Spinal cord (tissue), 9 donors: ENCODE measurements at regions not wholly inside any gene's neighbourhood (a gene's known extent, or its start where the extent isn't known, plus 50 kb on each side); places are given as distances from the start of the nearest gene placed in this dataset.

Experiments
- DNase-seq, 6 donors: peaks; one replicate each; pipeline versions ENCODE4 v3.0.0 to v3.0.0-alpha.2; 2013 to 2015; ENCODE audit warnings: low spot score in 6 of 6, low read depth in 4 of 6
- H3K27ac ChIP-seq: one replicate; pipeline ENCODE4 v1.5.1; 2013; ENCODE audit warnings: low read depth, low read length, control low read depth
- H3K27me3 ChIP-seq: one replicate; pipeline ENCODE4 v1.6.1; 2013; ENCODE audit warnings: low read length; ENCODE audit not compliant: control insufficient read depth, insufficient read depth
- H3K36me3 ChIP-seq: one replicate; pipeline ENCODE4 v1.6.1; 2013; ENCODE audit warnings: low read length; ENCODE audit not compliant: control insufficient read depth, insufficient read depth
- H3K4me1 ChIP-seq: one replicate; pipeline ENCODE4 v1.6.1; 2013; ENCODE audit warnings: low read length; ENCODE audit not compliant: control insufficient read depth, insufficient read depth
- H3K4me3 ChIP-seq: one replicate; pipeline ENCODE4 v1.5.1; 2013; ENCODE audit warnings: low read depth, low read length, control low read depth
- H3K9me3 ChIP-seq: one replicate; pipeline ENCODE4 v1.6.1; 2013; ENCODE audit warnings: low read length; ENCODE audit not compliant: control insufficient read depth, insufficient read depth
- WGBS: methylation state at CpG from one replicate; pipeline ENCODE4 v1.1.5; 2013; ENCODE audit warnings: missing lambda C conversion rate; ENCODE audit not compliant: insufficient coverage; 5-methylcytosine and 5-hydroxymethylcytosine counted together
- donor health status: healthy.

DNA sequence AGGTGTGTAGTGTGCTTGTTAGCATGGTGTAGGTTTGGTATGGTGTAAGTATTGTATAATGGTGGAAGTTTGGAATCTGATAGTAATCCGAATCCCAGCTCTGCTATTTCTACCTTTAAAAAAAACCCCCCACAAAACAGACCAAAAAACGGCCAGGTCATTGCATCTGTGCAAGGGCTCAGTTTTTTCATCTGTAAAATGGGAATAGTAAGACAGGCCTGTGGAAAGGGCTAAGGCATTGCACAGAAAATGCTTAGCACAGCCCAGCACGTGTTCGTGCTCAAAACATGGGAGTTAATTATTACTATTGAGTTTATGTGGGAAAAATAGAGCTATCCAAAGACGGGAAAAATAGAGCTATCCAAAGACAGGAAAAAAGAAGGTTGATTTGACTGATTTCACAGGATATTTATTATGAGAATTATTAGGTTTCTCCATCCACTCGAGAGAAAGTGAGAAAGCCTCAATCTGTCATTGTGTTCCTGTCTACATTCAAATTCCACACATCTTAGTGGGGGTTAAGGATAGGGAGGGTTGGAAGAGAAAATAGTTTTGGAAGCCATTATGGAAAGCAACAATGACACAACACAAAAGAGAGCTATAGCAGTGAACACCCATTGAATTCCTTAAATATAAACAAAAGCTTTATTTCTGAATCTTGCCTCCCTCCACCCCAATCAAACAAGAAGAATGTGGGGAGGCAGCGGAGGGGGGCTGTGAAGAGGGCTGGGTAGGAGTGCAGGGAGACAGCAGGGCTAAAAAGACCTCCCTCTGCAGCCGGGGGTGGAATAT is 126.8 kb upstream of the MAX start:
- 51% methylated on average over 4 of the region's 8 CpGs for WGBS
- Histone ChIP-seq H3K9me3 (no peaks in the 10 kb centered on the region), H3K27ac (peak overlapping the region; percentile 90), H3K4me1 (peaks cover 19% of the 10 kb centered on the region), H3K4me3 (peak overlapping the region; percentile 2), H3K36me3 (no peaks in the 10 kb centered on the region), H3K27me3 (no peaks in the 10 kb centered on the region)
- no peak for DNase-seq

DNA sequence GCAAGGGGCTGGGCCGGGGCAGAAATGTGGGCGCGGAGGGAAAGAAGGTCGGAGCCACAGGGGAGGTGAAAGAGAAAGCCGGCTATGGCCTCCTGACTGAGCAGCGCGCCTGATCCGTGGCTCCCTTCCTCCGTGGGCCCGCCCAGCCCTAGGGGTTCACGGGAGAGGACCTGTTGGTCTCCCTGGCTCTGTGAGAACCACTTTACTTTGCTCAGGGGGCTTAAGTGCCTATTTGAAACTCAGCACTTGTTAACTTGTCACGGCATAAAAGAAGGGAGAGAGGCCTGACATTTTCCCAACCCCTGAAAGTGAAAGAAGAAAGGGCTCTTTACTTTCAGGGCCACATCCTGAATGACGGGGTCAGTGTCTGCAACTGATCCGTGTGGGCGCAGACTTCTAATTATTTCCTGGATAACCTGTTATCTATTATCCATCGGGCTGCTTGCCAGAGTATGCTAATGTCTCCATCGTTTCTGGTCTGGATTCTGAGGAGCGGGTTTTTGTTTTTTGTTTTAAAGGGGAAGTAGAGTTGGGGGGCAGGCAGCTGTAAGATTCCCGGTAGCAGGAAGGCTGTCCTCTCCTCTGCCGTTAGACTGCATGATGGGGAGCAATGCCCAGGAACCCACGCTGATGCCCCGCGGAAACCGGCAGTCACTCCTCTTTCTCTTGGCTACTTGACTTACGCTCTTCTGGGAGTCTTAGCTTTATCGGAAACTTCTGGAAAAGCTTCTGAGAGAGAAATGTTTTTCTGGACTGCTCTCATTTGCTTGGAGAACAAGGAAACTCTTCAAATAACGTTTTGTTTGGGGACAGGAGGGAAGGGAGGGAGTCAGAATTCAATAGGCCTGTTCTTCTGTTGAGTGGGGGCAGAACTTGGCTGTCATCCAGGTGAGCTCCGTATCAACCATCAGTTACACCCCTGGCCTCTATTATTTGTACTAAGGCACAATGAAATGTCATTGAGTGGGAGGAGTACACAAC is 127.7 kb upstream of the MAX start:
- no peaks in the 10 kb centered on the region for H3K36me3 ChIP-seq
- peak overlapping the region; percentile 90 for H3K27ac ChIP-seq
- 19% methylated on average over 23 of the region's 28 CpGs for WGBS
- H3K4me3 ChIP-seq: peak overlapping the region; percentile 2
- H3K4me1 ChIP-seq: peaks cover 12% of the 10 kb centered on the region
- no peaks in the 10 kb centered on the region for H3K9me3 ChIP-seq
- no peaks in the 10 kb centered on the region for H3K27me3 ChIP-seq
- peak in 3 of 6 donors; percentile 52 to 83 (median 82) for DNase-seq

DNA sequence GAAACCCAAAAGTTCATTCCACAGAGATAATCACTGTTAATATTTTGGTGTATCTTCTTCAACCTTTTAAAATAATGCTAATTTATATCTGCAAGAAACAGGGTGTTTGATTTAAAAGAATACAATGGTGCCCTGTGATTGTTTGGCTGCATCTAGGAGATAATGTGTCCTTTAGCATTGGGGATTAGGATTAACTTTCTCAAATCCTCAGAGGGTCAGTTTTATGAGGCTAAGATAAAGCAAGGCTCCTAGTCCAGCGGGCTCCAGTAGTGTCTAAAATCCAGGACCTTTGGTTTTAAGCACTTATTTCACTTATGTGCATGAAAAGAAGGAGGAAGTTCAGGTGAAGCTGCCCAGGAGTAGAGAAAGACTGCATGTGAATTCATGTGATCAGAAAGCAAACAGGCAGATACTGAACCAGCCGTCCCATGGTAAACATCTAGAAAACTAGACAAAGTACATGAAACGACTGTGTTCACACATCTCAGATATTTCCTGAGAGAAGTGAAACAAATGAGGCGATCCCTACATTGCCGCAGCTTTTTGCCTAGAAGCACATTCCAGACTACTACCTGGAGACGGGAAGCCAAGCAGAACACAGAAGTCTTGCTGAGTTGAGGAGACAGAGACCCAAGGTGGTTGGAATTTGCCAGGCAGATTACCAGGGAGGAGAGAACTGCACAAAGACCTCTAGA is 129.1 kb upstream of the MAX start:
- Histone ChIP-seq H3K4me3 (no peak overlapping the region), H3K27ac (no peak overlapping the region), H3K36me3 (no peaks in the 10 kb centered on the region), H3K27me3 (no peaks in the 10 kb centered on the region), H3K9me3 (no peaks in the 10 kb centered on the region), H3K4me1 (peaks cover 12% of the 10 kb centered on the region)
- 71% methylated on average over 5 of the region's 6 CpGs for WGBS
- DNase-seq: peak in 1 of 6 donors; percentile 44

DNA sequence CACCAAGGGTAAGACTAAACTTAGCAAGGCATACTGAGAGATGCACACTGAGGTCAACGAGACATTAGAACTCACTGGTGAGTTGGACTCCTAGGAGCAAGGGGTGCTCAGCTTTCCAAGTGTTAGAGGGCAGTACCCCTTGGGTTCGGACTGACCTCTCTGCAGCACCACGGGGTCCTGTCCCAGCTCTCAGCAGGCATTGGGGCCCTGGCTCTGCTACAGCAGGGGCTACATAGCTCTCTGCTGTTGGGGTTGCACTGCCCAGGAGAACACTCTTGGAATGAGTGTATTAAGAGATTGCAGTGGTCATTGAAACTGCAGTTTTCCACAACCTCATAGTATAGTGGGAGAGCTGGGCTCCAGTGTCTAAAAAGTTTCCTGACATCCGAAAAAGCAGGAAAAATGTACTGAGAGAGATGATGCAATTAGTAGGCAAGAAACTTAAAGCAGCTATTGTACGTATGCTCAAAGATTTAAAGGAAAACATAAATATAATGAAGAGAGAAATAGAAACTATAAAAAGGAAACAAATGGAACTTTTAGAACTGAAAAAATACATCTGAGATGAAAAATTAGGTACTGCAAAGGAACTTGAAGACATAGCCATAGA is 132.5 kb upstream of the MAX start:
- Histone ChIP-seq H3K36me3 (no peaks in the 10 kb centered on the region), H3K27me3 (no peaks in the 10 kb centered on the region), H3K4me3 (no peak overlapping the region), H3K27ac (no peak overlapping the region), H3K9me3 (no peaks in the 10 kb centered on the region), H3K4me1 (peaks cover 12% of the 10 kb centered on the region)
- WGBS: 94% methylated on average over 3 of the region's 5 CpGs
- DNase-seq: no peak

DNA sequence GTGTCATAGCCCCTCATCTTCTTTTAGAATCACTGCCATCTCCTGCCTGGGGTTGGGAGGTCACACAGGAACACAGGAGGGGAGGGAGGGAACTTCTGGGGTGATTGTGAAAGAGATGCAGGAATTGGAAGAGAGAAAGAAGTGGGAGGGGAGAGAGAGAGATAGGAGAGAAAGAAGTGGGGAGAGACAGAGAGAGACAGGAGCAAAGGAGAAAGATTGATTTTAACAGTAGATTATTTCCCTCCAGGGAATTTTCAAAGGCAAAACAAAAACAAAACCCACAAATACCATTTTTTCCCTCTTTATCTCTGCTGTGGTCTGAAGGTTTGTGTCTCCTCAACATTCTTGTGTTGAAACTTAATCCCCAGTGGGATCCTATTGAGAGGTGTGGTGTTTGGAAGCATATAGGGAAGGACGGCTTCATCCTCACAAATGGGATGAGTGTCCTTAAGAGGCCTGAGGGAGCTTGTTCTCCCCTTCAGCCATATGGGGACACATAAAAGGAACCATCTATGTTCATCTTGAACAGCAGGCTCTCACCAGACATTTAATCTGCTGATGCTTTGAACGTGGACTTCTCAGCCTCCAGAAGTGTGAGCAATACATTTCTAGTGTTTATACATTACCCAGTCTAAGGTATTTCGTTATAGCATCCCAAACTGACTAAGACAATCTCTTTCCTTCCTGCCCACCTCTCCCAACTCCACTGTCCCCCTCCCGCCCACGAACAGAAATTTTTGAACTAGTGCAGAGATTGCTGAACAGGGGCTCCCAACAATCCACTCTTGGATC is 134.9 kb upstream of the MAX start:
- Histone ChIP-seq H3K27me3 (no peaks in the 10 kb centered on the region), H3K4me3 (no peak overlapping the region), H3K9me3 (no peaks in the 10 kb centered on the region), H3K4me1 (peaks cover 6% of the 10 kb centered on the region), H3K27ac (no peak overlapping the region), H3K36me3 (no peaks in the 10 kb centered on the region)
- DNase-seq: no peak
- 84% methylated on average over 3 of the region's 5 CpGs for whole genome bisulfite sequencing

DNA sequence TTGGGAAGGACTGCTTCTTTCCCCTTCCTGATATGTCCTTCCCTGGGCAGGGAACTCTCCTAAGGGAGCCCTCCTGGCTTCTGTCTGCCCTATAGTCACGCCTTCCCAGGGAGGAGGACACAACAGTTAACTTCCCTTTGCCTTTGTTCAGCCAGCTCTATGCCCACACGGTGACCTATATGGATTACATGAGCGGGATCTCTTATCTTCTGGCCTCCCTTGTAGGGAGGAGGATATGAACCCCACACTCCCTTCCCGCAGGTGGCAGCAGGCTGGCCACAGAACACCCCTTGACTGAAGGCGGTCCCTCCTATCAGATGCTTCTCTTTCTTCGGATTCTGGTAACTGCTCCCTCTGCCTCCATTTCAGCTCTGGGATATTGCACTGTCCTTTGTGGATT is 135.6 kb upstream of the MAX start:
- no peak for DNase-seq
- Histone ChIP-seq H3K4me1 (peaks cover 6% of the 10 kb centered on the region), H3K27ac (no peak overlapping the region), H3K4me3 (no peak overlapping the region), H3K9me3 (no peaks in the 10 kb centered on the region), H3K36me3 (no peaks in the 10 kb centered on the region), H3K27me3 (no peaks in the 10 kb centered on the region)
- 90% methylated on average over 3 of the region's 6 CpGs for WGBS

DNA sequence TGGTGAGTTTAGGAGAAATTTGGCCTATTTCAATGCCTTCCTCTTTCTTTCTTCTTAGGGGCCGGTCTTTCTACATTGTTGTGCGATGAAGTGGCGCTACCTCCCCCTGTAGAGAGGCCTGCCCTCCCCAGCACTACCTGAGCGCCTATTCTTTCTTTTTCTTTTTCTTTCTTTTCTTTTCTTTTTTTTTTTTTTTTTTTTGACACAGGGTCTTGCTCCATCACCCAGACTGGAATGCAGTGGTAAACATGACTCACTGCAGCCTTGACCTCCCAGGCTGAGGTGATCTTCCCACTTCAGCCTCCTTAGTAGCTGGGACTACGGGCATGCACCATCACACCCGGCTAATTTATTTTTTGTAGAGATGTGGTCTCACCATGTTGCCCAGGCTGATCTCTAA is 136.1 kb upstream of the MAX start:
- no peak overlapping the region for H3K4me3 ChIP-seq
- no peaks in the 10 kb centered on the region for H3K27me3 ChIP-seq
- no peak overlapping the region for H3K27ac ChIP-seq
- H3K4me1 ChIP-seq: peaks cover 6% of the 10 kb centered on the region
- no peaks in the 10 kb centered on the region for H3K9me3 ChIP-seq
- no peak for DNase-seq
- no peaks in the 10 kb centered on the region for H3K36me3 ChIP-seq
- WGBS: 100% methylated on average over 2 of the region's 6 CpGs

DNA sequence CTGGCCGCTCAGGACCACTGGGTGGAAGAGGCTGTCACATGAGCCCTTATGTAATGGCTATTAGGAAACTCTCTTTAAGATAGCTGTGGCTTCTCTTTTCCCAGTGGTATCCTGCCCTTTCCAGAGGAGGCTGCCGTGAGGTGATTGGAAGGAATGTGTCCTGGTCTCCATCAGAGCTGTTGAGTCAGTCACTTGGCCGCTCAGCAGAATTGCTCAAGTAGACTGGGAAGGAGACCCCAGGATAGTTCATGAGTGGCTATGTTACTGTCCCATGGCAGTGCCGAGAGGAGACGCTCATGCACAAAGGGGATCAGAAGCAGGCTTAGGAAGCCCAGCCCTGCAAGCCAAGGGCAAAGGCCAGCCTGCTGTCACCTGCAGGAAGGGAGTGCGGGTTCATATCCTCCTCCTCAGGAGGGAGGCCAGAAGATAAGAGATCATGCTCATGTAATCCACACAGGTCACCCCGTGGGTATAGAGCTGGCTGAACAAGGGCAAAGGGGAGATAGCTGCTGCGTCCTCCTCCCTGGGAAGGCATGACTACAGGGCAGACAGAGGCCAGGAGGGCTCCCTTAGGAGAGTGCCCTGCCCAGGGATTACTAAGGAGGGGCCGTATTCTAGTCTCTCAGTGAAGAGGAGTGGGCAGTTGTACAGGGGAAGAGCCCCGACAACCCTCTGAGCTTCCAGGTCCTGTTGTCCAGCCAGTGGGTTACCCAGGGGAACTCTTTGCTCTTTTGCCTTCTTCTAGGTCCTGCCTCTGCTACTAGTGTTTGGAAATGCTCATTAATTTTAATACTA is 137.0 kb upstream of the MAX start:
- H3K4me3 ChIP-seq: no peak overlapping the region
- H3K4me1 ChIP-seq: peaks cover 6% of the 10 kb centered on the region
- no peak overlapping the region for H3K27ac ChIP-seq
- no peaks in the 10 kb centered on the region for H3K36me3 ChIP-seq
- no peaks in the 10 kb centered on the region for H3K27me3 ChIP-seq
- WGBS: 77% methylated on average over 9 of the region's 10 CpGs
- DNase-seq: no peak
- H3K9me3 ChIP-seq: no peaks in the 10 kb centered on the region
